Breast epithelium (tissue), 4 donors: ENCODE measurements at regions not wholly inside any gene's neighbourhood (a gene's known extent, or its start where the extent isn't known, plus 50 kb on each side); places are given as distances from the start of the nearest gene placed in this dataset.

Source experiments
- DNase-seq, 2 donors: peaks; one replicate each; pipeline ENCODE4 v3.0.0-alpha.2; 2019; ENCODE audit warnings: low spot score in 2 of 2
- H3K27ac ChIP-seq, 2 donors: fragments of 200-600 bp; sonication (generic) in 1 of 2; one replicate each; pipeline ENCODE4 v1.5.1; 2016 to 2019; ENCODE audit warnings: mild to moderate bottlenecking in 1 of 2
- H3K27me3 ChIP-seq, 2 donors: fragments of 200-600 bp; sonication (generic) in 1 of 2; one replicate each; pipeline versions ENCODE4 v1.5.1 to v1.6.0; 2017 to 2019; ENCODE audit warnings: control low read depth in 1 of 2, mild to moderate bottlenecking in 1 of 2
- H3K36me3 ChIP-seq: fragments of 200-600 bp; one replicate; pipeline ENCODE4 v1.5.1; 2019
- H3K4me1 ChIP-seq, 2 donors: fragments of 200-600 bp; sonication (generic); one replicate each; pipeline ENCODE4 v1.5.1; 2016 to 2019; ENCODE audit warnings: control low read depth in 1 of 2
- H3K4me3 ChIP-seq, 3 donors: fragments of 200-600 bp; sonication (generic); 1 replicate in 2 of 3; 2 replicates in 1 of 3; pipeline ENCODE4 v1.5.1; 2016 to 2019; ENCODE audit warnings: mild to moderate bottlenecking in 3 of 3, moderate library complexity in 2 of 3
- H3K9me3 ChIP-seq, 2 donors: fragments of 200-600 bp; sonication (generic) in 1 of 2; one replicate each; pipeline ENCODE4 v1.5.1; 2016 to 2019; ENCODE audit warnings: control low read depth in 1 of 2
- CTCF ChIP-seq, 3 donors: fragments of 450-650 bp; IDR thresholded peaks; one replicate each; pipeline ENCODE4 v1.5.1; 2016 to 2017; ENCODE audit warnings: antibody characterized with exemption in 3 of 3, mild to moderate bottlenecking in 3 of 3, moderate library complexity in 3 of 3
- POLR2A ChIP-seq: fragments of 450-650 bp; IDR thresholded peaks from one replicate; pipeline ENCODE4 v1.6.1; 2016; ENCODE audit warnings: antibody characterized with exemption, mild to moderate bottlenecking, moderate library complexity
- POLR2AphosphoS5 ChIP-seq, 3 donors: sonication (generic); formaldehyde crosslinking; IDR thresholded peaks; one replicate each; pipeline ENCODE4 v1.6.1; 2017; ENCODE audit warnings: antibody characterized with exemption in 3 of 3
- intact Hi-C: fragments of 100-400 bp; cut with DNase I; formaldehyde crosslinking; loops from one replicate; pipeline ENCODE4 v1.15.1; 2023; ENCODE audit warnings: low total_unique reads

DNA sequence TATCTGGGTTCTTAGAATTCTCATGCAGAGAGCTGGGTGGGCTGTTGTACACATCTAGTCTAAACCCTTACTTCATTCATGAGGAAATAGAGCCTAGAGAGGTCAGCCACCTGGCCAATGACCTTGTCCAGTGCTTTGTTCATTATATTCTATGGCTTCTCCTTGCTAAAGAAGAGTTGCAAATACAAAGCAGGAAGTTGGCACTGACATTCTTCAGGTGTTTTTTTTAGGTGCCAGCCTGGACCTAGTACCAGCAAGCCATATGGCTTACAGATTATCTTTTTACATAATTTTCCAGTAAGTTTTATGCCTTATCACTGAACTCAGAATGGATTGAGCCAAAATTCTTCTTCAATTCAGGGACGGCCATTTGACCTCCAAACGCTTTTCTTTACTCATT, 54.7 kb upstream of the PGM2 start:
- no peak for DNase-seq
- Histone ChIP-seq H3K4me1 (no peaks in the 10 kb centered on the region), H3K9me3 (no peaks in the 10 kb centered on the region), H3K36me3 (no peaks in the 10 kb centered on the region), H3K4me3 (no peak overlapping the region), H3K27ac (no peak overlapping the region), H3K27me3 (no peaks in the 10 kb centered on the region)
- TF ChIP-seq CTCF (IDR thresholded peaks at IDR 0.05), result no peak
- no peak for TF ChIP-seq POLR2AphosphoS5 (IDR thresholded peaks at IDR 0.05)
- TF ChIP-seq POLR2A, result no peak
- intact Hi-C loops, result no loop called here

- H3K27me3 ChIP-seq, result no peaks in the 10 kb centered on the region
- TF ChIP-seq CTCF (IDR thresholded peaks at IDR 0.05), result no peak
- no peak for TF ChIP-seq POLR2A
- TF ChIP-seq POLR2AphosphoS5 (IDR thresholded peaks at IDR 0.05), result no peak
- intact Hi-C loops, result no loop called here
Observed at GRCh38 chr4:37770016-37770415, 56.5 kb upstream of the PGM2 start.

DNA sequence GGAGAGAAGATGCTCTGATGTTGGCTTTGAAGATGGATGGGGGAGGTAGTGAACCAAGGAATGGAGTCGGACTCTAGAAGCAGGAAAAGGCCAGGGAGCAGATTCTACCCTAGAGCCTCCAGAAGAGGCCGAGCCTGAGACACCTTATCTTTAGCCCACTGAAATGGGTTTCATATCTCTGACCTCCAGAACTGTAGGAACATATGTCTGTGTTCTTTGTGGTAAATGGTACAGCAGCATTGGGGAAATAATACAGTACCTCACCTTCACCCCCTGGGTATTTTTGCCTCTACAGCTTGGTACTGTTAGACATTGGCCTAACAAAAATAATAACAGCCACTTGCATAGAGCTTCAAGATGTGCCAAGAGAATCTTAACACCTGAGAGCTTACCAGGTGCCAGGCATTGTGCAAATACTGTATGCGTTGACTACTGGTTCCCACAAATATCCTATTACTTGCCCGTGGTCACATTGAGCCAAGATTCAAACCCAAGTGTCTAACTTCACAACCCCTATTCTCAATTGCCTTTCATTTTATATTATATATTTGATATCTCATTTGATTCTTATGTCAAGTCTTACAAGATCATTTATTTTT, 57.0 kb upstream of the PGM2 start:
- intact Hi-C loops, result no loop called here

More at GRCh38 chr4:37770016-37770415, 56.5 kb upstream of the PGM2 start:
- H3K36me3 ChIP-seq, result no peaks in the 10 kb centered on the region
- no peaks in the 10 kb centered on the region for H3K9me3 ChIP-seq
- no peak for DNase-seq
- no peaks in the 10 kb centered on the region for H3K4me1 ChIP-seq
- no peak overlapping the region for H3K4me3 ChIP-seq
- H3K27ac ChIP-seq, result no peak overlapping the region

GRCh38 chr4:37767546-37767945, 58.9 kb upstream of the PGM2 start:
- H3K9me3 ChIP-seq, result no peaks in the 10 kb centered on the region
- no peak overlapping the region for H3K4me3 ChIP-seq
- peak in 1 of 2 donors; percentile 51 for DNase-seq
- no peaks in the 10 kb centered on the region for H3K27me3 ChIP-seq
- intact Hi-C loops, result no loop called here
- TF ChIP-seq CTCF (IDR thresholded peaks at IDR 0.05) (no peak), POLR2AphosphoS5 (IDR thresholded peaks at IDR 0.05) (no peak), POLR2A (no peak)
- no peaks in the 10 kb centered on the region for H3K36me3 ChIP-seq
- H3K4me1 ChIP-seq, result no peaks in the 10 kb centered on the region
- no peak overlapping the region for H3K27ac ChIP-seq

More for the DNA sequence above, 57.0 kb upstream of the PGM2 start:
- H3K9me3 ChIP-seq, result no peaks in the 10 kb centered on the region
- H3K27me3 ChIP-seq, result no peaks in the 10 kb centered on the region
- H3K4me3 ChIP-seq, result no peak overlapping the region
- no peak for DNase-seq
- no peaks in the 10 kb centered on the region for H3K4me1 ChIP-seq
- H3K27ac ChIP-seq, result no peak overlapping the region
- TF ChIP-seq POLR2A (no peak), POLR2AphosphoS5 (IDR thresholded peaks at IDR 0.05) (no peak), CTCF (IDR thresholded peaks at IDR 0.05) (no peak)
- H3K36me3 ChIP-seq, result no peaks in the 10 kb centered on the region

GRCh38 chr4:37767019-37767418, 59.5 kb upstream of the PGM2 start:
- no peaks in the 10 kb centered on the region for H3K36me3 ChIP-seq
- no peak for TF ChIP-seq POLR2AphosphoS5 (IDR thresholded peaks at IDR 0.05)
- no peak for TF ChIP-seq CTCF (IDR thresholded peaks at IDR 0.05)
- no peak for TF ChIP-seq POLR2A
- no peak overlapping the region for H3K27ac ChIP-seq
- no peaks in the 10 kb centered on the region for H3K27me3 ChIP-seq
- H3K4me1 ChIP-seq, result no peaks in the 10 kb centered on the region
- H3K9me3 ChIP-seq, result no peaks in the 10 kb centered on the region
- intact Hi-C loops, result no loop called here
- H3K4me3 ChIP-seq, result no peak overlapping the region
- DNase-seq, result no peak
